GM18951 (cell line): ENCODE measurements at regions not wholly inside any gene's neighbourhood (a gene's known extent, or its start where the extent isn't known, plus 50 kb on each side); places are given as distances from the start of the nearest gene placed in this dataset.

Experiments used
- POLR2A ChIP-seq: IDR thresholded peaks from 4 replicates; pipeline ENCODE4 v1.6.1; 2011; ENCODE audit warnings: mild to moderate bottlenecking; ENCODE audit not compliant: insufficient read length, insufficient read depth; ENCODE audit errors: extremely low read depth
- in situ Hi-C: fragments of 300-500 bp; cut with MboI; formaldehyde crosslinking; loops from one replicate; pipeline ENCODE4 v1.12.0; 2022; ENCODE audit warnings: low sequenced_read_pairs, mixed read lengths, inconsistent platforms; ENCODE audit not compliant: unreplicated experiment

- in situ Hi-C loops: loop anchor here (25.0 kb wide), 1 partner anchor 467 kb away; no protein-coding TSS in a partner anchor
- no peak for TF ChIP-seq POLR2A
These were observed 212.1 kb upstream of the FMN2 start for GRCh38 chr1:239879321-239880170.

- in situ Hi-C loops: loop anchor here (25.0 kb wide), 1 partner anchor 471 kb away; no protein-coding TSS in a partner anchor
- no peak for TF ChIP-seq POLR2A
These were observed 208.7 kb upstream of the FMN2 start for GRCh38 chr1:239882967-239883366.

GRCh38 chr1:239884796-239885195, 206.9 kb upstream of the FMN2 start:
- TF ChIP-seq POLR2A: no peak
- in situ Hi-C loops: loop anchor here (25.0 kb wide), 1 partner anchor 472 kb away; no protein-coding TSS in a partner anchor

GRCh38 chr1:239886266-239886665, 205.4 kb upstream of the FMN2 start:
- no peak for TF ChIP-seq POLR2A

GRCh38 chr1:239888639-239889038, 203.0 kb upstream of the FMN2 start:
- in situ Hi-C loops: loop anchor here (25.0 kb wide), 1 partner anchor 476 kb away; no protein-coding TSS in a partner anchor
- no peak for TF ChIP-seq POLR2A

More at GRCh38 chr1:239886266-239886665, 205.4 kb upstream of the FMN2 start:
- in situ Hi-C loops: loop anchor here (25.0 kb wide), 1 partner anchor 474 kb away; no protein-coding TSS in a partner anchor

- no peak for TF ChIP-seq POLR2A
- in situ Hi-C loops: loop anchor here (25.0 kb wide), 1 partner anchor 479 kb away; no protein-coding TSS in a partner anchor
These were observed 199.9 kb upstream of the FMN2 start for GRCh38 chr1:239891621-239892358.

GRCh38 chr1:239892602-239893001, 199.1 kb upstream of the FMN2 start:
- in situ Hi-C loops: loop anchor here (25.0 kb wide), 1 partner anchor 480 kb away; no protein-coding TSS in a partner anchor
- TF ChIP-seq POLR2A: no peak

GRCh38 chr1:239893127-239893731, 198.5 kb upstream of the FMN2 start:
- TF ChIP-seq POLR2A: no peak
- in situ Hi-C loops: loop anchor here (25.0 kb wide), 1 partner anchor 481 kb away; no protein-coding TSS in a partner anchor

- no peak for TF ChIP-seq POLR2A
- in situ Hi-C loops: loop anchor here (25.0 kb wide), 1 partner anchor 484 kb away; no protein-coding TSS in a partner anchor
These were observed 195.1 kb upstream of the FMN2 start for GRCh38 chr1:239896569-239896968.

GRCh38 chr1:239896980-239897379, 194.7 kb upstream of the FMN2 start:
- in situ Hi-C loops: loop anchor here (25.0 kb wide), 1 partner anchor 485 kb away; no protein-coding TSS in a partner anchor
- no peak for TF ChIP-seq POLR2A

GRCh38 chr1:239897458-239897857, 194.2 kb upstream of the FMN2 start:
- in situ Hi-C loops: loop anchor here (25.0 kb wide), 1 partner anchor 485 kb away; no protein-coding TSS in a partner anchor
- no peak for TF ChIP-seq POLR2A

- in situ Hi-C loops: loop anchor here (25.0 kb wide), 1 partner anchor 486 kb away; no protein-coding TSS in a partner anchor
- TF ChIP-seq POLR2A: no peak
These were observed 193.5 kb upstream of the FMN2 start for GRCh38 chr1:239898062-239898730.
